Stimulated activated naive CD4-positive, alpha-beta T cell (primary cell): ENCODE measurements at regions not wholly inside any gene's neighbourhood (a gene's known extent, or its start where the extent isn't known, plus 50 kb on each side); places are given as distances from the start of the nearest gene placed in this dataset.

Source experiments
- DNase-seq, 6 experiments: peaks; one replicate each; lab custom pipeline; 2025; lab: John Stamatoyannopoulos, UW

DNA sequence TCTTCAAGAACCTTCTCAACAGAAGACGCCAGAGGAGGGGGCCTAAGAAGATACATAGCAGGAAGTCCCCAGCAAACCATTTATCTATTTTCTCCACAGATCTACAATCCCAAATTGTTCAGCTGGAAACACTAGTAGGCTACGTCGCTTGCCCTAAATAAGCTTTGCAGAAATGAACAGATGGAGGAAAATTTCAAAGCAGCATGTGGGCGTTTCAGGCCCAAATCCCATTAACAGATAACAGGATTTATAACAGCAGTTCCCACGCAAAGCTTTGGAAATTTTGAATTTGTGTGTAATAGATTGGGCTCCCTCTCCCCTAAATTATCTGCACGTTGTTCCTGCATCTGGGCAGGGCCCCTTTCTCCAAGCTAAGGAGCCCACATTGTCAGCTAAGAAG lies 60.6 kb upstream of the FRMD4A start:
- DNase-seq, result no peak

GRCh38 chr10:14389981-14390590 lies 59.4 kb upstream of the FRMD4A start:
- DNase-seq, result peak in 3 of 6 experiments; percentile 7 to 38 (median 24)

- DNase-seq, result no peak
Observed at GRCh38 chr10:14385596-14386593, 55.2 kb upstream of the FRMD4A start.

GRCh38 chr10:14384915-14385314 lies 54.2 kb upstream of the FRMD4A start:
- no peak for DNase-seq

- no peak for DNase-seq
Observed at GRCh38 chr10:14384116-14384730, 53.5 kb upstream of the FRMD4A start.

- DNase-seq, result no peak
Observed at GRCh38 chr10:14383266-14383665, 52.5 kb upstream of the FRMD4A start.

DNA sequence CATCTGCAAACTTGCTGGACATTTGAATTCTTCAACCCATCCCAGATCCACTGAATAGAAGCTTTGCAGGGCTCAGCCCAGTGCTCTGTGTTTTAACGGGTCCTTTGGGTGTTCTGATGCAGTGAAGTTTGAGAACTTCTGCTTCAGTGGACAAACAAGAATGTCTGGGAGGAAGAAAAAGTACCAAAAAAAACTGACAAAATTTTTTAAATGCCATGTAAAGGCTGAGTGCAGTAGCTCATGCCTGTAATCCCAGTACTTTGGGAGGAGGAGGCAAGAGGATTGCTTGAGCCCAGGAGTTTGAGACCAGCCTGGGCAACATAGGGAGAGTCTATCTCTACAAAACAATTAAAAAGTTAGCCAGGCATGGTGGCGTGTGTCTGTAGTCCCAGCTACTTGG lies 51.8 kb upstream of the FRMD4A start:
- no peak for DNase-seq

- DNase-seq, result peak; percentile 5 to 59 (median 36)
Observed at GRCh38 chr10:14382022-14382421, 51.3 kb upstream of the FRMD4A start.

- no peak for DNase-seq
Observed at GRCh38 chr10:14381475-14381874, 50.8 kb upstream of the FRMD4A start.

DNA sequence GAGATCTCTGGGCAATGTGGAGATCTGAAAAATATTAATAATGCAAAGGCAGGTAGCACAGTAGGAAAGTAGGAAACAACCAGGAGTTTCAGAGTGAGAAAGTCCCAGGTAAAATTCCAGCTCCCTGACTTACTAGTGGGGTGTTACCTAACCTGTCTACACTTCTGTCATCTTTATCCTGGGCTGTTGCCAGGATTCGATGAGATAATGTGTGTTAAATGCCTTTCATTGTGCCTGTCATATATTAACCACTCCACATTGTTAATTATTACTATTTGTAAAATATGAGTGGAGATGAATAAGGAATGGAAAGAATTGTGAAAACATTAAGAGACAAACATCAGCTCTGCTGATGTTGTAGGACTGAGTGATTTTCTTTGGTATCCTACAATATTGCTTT lies 50.0 kb upstream of the FRMD4A start:
- DNase-seq, result no peak
